Middle frontal gyrus (tissue), 1 donor: ENCODE measurements at regions not wholly inside any gene's neighbourhood (a gene's known extent, or its start where the extent isn't known, plus 50 kb on each side); places are given as distances from the start of the nearest gene placed in this dataset.
"Not testable (repeated sequence)": the region's sequence is repeated elsewhere in the genome, so short reads cannot be mapped to it uniquely, and the experiment has no call there.

ENCODE experiments used
- DNase-seq: peaks from one replicate; pipeline ENCODE4 v3.0.0-alpha.2; 2015; ENCODE audit warnings: low spot score; ENCODE audit errors: extremely low spot score

DNA sequence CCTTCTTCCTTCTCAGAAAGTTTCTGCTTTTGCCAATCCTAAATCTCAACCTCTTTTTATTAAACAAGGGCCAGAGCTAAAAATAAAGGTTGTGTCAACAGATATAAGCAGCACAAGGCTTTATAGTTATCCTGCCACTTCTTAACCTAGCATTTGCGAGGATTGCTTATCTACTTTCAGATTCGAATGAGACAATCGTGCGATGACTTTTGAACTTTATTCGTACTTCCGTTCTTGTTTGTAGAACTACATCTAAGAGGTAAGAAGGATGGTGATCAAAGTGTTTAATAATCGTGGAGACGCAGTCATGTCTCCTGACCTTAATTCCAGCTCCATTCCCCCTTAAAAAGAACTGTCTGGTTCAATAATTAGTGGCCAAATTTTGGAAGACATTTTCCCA is 578.6 kb downstream of the PIK3C3 start:
- no peak for DNase-seq

GRCh38 chr18:42534313-42534712 is 579.3 kb downstream of the PIK3C3 start:
- DNase-seq: no peak

- no peak for DNase-seq
Measured at GRCh38 chr18:42536442-42536841, 579.0 kb downstream of the RIT2 start.

DNA sequence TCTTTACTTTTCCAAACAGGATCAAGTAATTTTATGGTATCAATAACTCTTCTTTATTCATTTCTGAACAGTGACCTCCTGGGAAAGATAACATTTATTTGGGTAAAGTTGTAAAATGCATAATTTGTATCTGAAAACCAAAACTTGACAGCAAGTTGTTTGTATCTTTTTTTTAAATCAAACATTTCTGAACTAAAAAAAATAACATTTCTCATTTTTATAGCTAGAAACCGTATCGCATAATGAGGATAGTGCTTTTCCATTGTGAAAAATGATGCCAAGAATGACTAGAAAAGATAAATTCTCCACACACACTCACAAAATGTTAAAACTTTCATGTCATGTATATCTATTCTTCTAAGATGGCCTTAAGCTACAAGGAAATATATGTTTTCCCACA is 578.2 kb downstream of the RIT2 start:
- DNase-seq: no peak

- DNase-seq: no peak
Measured at GRCh38 chr18:42544901-42545300, 570.6 kb downstream of the RIT2 start.

GRCh38 chr18:42545825-42546224 is 569.7 kb downstream of the RIT2 start:
- DNase-seq: no peak

GRCh38 chr18:42548493-42548892 is 567.0 kb downstream of the RIT2 start:
- no peak for DNase-seq

- no peak for DNase-seq
Measured at GRCh38 chr18:42549596-42549995, 565.9 kb downstream of the RIT2 start.

- DNase-seq: not testable (repeated sequence)
Measured at GRCh38 chr18:42552559-42552958, 562.9 kb downstream of the RIT2 start.

GRCh38 chr18:42559069-42559690 is 556.3 kb downstream of the RIT2 start:
- DNase-seq: no peak

DNA sequence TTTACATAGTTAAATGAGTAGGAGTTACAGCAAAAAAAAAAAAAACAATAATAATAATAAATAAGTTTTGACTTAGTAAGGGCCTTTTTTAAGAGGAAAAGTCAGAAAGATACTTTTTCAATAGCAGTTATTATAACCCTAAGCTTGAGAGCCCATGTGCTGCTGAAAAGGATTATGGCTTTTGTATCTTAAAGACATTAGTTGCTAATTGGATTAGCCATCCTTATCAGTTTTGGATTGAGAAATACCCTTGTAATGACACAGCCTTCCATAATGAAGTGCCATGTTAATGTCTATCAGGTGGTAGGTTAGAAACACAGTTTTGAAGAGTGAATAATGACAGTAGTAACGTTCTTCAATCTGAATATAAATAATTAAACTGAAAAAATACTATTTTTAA is 554.0 kb downstream of the RIT2 start:
- no peak for DNase-seq

DNA sequence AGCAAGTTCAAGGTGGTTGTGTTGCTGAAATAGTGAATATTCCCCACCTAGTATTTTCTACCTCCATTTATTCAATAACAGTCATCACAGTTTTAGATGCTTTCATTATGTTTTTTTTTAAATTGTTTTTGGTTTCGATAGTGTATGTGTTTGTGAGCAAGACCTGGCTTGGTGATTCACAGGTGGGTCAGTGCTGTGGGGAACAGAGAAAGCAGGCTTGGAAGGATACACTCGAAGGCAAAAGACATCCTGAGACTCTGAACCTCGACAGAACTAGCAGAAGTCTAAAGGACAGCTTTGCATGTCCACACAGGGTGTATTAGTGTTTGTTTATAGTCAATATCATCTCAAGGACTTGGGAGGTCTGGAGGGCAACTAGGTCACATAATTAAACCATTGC is 551.5 kb downstream of the RIT2 start:
- no peak for DNase-seq

DNA sequence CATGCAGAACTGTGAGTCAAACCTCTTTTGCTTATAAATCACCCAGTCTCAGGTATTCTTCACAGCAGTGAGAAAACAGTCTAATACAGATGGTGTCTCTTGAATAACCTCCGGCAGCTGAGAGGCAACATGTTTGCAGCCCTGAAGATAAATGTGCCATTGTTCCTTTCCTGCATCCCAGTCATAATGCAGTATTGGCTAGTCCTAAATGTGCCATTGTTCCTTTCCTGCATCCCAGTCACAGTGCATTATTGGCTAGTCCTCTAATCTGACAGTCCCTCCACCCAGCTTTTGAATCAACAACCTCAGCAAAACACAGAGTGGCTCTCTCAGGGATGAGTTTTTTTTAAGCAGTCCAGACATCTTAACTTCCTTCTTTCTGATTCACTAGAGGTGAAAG is 550.7 kb downstream of the RIT2 start:
- DNase-seq: no peak

GRCh38 chr18:42568773-42569172 is 546.7 kb downstream of the RIT2 start:
- no peak for DNase-seq

DNA sequence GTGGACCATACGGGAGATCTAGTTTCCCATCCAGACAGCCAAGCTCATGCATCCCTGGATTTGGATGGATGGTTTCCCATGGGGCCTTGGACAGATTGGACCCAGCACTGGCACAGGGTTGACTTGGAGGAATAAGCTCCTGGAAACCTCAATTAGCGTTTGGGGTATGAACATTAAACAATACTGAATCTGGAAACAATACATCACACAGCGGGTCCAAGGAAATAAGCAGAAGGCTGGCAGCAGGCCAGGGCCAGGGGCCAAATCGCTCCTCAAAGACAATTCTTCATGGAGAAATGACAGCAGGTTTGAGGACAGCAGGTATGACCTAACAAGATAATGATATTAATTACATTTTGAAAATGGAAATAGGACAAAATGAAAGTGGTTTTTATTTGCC is 540.6 kb downstream of the RIT2 start:
- no peak for DNase-seq

- no peak for DNase-seq
Measured at GRCh38 chr18:42576124-42576523, 539.4 kb downstream of the RIT2 start.

- DNase-seq: no peak
Measured at GRCh38 chr18:42578792-42579191, 536.7 kb downstream of the RIT2 start.

GRCh38 chr18:42582266-42582665 is 533.2 kb downstream of the RIT2 start:
- no peak for DNase-seq

DNA sequence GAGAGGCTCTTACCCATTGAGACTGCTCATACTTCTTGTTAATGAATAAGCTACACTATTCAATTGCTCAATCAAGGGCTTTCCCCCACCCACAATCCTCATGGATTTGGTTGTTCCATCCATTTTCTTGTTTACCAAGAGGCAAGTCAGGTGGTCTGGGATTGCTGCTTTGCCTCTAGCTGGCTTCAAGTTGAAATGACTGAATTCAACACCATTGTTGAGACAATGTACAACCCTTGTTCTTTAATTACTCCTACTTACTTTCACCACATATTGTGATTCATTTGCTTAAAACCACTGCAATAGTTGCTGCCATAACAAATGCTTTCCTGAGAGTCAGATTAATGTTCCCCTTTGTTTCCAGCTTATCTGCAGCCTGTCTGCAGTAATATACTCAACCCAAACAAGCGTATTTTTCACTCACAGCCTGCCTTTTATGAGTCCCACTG is 532.2 kb downstream of the RIT2 start:
- no peak for DNase-seq

GRCh38 chr18:42586601-42587000 is 528.9 kb downstream of the RIT2 start:
- DNase-seq: no peak

DNA sequence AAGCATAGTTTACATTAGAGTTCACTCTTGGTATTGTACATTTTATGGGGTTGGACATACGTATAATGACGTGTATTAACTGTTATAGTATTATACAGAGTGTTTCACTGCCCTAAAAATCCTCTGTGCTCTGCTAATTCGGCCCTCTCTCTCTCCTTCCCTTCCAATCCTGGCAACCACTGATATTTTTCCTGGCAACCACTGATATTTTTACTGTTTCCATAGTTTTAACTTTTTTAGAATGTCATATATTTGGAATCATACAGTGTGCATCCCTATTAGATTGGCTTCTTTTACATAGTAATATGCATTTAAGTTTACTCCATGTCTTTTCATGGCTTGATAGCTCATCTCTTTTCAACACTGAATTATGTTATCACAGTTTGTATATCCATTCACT is 526.7 kb downstream of the RIT2 start:
- DNase-seq: no peak

DNA sequence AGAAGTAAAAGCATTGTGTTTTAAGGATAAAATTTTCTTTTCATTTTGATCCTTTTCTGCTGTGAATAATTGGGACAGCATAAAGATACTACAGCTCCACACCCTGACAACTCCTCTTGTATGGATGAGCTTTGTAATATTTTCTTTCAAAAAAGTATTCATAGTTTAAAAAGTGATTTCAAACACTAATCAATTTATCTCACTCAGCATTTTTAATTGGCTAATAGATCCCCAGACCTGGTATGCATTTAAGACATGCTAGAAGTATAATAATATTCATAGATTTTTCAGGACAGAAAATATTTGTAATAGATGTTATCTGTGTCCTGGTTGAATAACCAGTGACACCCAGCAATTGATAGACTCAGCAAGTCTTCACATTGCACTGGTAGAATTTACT is 510.7 kb downstream of the RIT2 start:
- no peak for DNase-seq

- DNase-seq: no peak
Measured at GRCh38 chr18:42606886-42607495, 508.5 kb downstream of the RIT2 start.
